ENCODE measurements at regions not wholly inside any gene's neighbourhood (a gene's known extent, or its start where the extent isn't known, plus 50 kb on each side); places are given as distances from the start of the nearest gene placed in this dataset.

DNA sequence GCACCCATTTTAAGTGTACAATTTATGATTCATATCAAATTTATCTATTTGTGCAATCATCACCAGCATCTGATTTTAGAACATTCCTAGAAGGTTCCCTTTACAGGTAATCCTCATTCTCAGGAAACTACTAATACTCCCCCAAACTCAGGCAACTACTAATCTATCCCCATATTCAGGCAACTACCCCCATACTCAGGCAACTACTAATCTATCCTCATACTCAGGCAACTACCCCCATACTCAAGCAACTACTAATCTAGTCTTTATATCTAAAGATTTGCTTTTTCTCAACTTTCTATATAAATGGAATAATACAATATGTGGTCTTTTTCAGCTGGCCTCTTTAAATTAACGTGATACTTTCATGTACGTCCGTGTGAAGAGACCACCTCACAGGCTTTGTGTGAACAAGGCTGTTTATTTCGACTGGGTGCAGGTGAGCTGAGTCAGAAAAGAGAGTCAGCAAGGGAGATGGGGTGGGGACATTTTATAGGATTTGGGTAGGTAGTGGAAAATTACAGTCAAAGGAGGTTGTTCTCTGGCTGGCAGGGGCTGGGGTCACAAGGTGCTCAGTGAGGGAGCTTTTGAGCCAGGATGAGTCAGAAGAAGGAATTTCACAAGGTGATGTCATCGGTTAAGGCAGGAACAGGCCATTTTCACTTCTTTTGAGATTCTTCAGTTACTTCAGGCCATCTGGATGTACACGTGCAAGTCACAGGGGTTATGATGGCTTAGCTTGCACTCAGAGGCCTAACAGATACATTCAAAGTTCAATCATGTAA, 1444.5 kb upstream of the CADM2 start:
- TF ChIP-seq POLR2A (IDR thresholded peaks at IDR 0.05) (no peak), POLR2AphosphoS5 (IDR thresholded peaks at IDR 0.05) (no peak), EP300 (IDR thresholded peaks at IDR 0.05) (no peak)
- TF ChIP-seq, protein P1, sequence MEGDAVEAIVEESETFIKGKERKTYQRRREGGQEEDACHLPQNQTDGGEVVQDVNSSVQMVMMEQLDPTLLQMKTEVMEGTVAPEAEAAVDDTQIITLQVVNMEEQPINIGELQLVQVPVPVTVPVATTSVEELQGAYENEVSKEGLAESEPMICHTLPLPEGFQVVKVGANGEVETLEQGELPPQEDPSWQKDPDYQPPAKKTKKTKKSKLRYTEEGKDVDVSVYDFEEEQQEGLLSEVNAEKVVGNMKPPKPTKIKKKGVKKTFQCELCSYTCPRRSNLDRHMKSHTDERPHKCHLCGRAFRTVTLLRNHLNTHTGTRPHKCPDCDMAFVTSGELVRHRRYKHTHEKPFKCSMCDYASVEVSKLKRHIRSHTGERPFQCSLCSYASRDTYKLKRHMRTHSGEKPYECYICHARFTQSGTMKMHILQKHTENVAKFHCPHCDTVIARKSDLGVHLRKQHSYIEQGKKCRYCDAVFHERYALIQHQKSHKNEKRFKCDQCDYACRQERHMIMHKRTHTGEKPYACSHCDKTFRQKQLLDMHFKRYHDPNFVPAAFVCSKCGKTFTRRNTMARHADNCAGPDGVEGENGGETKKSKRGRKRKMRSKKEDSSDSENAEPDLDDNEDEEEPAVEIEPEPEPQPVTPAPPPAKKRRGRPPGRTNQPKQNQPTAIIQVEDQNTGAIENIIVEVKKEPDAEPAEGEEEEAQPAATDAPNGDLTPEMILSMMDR (IDR thresholded peaks at IDR 0.05), result no peak

Data from suprapubic skin (tissue), 4 donors.